Activated CD8-positive, alpha-beta memory T cell treated with anti-CD3 and anti-CD28 coated beads, Interleukin-2, amount 50 U/mL, for 4 hours (primary cell): ENCODE measurements at regions not wholly inside any gene's neighbourhood (a gene's known extent, or its start where the extent isn't known, plus 50 kb on each side); places are given as distances from the start of the nearest gene placed in this dataset.

Experiments used
- DNase-seq: peaks from one replicate; pipeline ENCODE4 v3.0.0-alpha.2; 2020

GRCh38 chr7:112880818-112881418, 90.7 kb upstream of the TMEM168 start:
- no peak for DNase-seq

- no peak for DNase-seq
Observed at GRCh38 chr7:112877691-112878460, 87.7 kb upstream of the TMEM168 start.

- DNase-seq, result no peak
Observed at GRCh38 chr7:112876877-112877276, 86.7 kb upstream of the TMEM168 start.

- DNase-seq, result no peak
Observed at GRCh38 chr7:112874909-112875308, 84.7 kb upstream of the TMEM168 start.

GRCh38 chr7:112873831-112874553, 83.8 kb upstream of the TMEM168 start:
- no peak for DNase-seq

- DNase-seq, result peak; percentile 44
Observed at GRCh38 chr7:112869111-112869774, 79.0 kb upstream of the TMEM168 start.

GRCh38 chr7:112868609-112869008, 78.4 kb upstream of the TMEM168 start:
- no peak for DNase-seq

GRCh38 chr7:112866424-112866823, 76.2 kb upstream of the TMEM168 start:
- no peak for DNase-seq

- no peak for DNase-seq
Observed at GRCh38 chr7:112864380-112864779, 74.2 kb upstream of the TMEM168 start.

GRCh38 chr7:112858838-112859237, 68.6 kb upstream of the TMEM168 start:
- no peak for DNase-seq

GRCh38 chr7:112855227-112855626, 65.0 kb upstream of the TMEM168 start:
- DNase-seq, result no peak

- DNase-seq, result no peak
Observed at GRCh38 chr7:112854169-112854568, 64.0 kb upstream of the TMEM168 start.

GRCh38 chr7:112853422-112853821, 63.2 kb upstream of the TMEM168 start:
- DNase-seq, result no peak

GRCh38 chr7:112843151-112843550, 53.0 kb upstream of the TMEM168 start:
- DNase-seq, result no peak
